KMS-11 (cell line): ENCODE measurements at regions not wholly inside any gene's neighbourhood (a gene's known extent, or its start where the extent isn't known, plus 50 kb on each side); places are given as distances from the start of the nearest gene placed in this dataset.

Experiments
- H2AFZ ChIP-seq: fragments of 200-600 bp; sonication (generic); 2 replicates; pipeline ENCODE4 v1.6.1; 2016; ENCODE audit warnings: antibody characterized with exemption, mixed run types, low read depth
- H3K27ac ChIP-seq: fragments of 200-600 bp; sonication (generic); 2 replicates; pipeline ENCODE4 v1.6.1; 2016; ENCODE audit warnings: mild to moderate bottlenecking, mixed run types
- H3K27me3 ChIP-seq: fragments of 200-600 bp; sonication (generic); 2 replicates; pipeline ENCODE4 v1.6.1; 2017; ENCODE audit warnings: mild to moderate bottlenecking, low read depth, mixed run types, moderate library complexity; ENCODE audit not compliant: insufficient read depth
- H3K36me3 ChIP-seq: fragments of 200-600 bp; sonication (generic); 2 replicates; pipeline ENCODE4 v1.6.1; 2017; ENCODE audit warnings: mild to moderate bottlenecking, mixed run types; ENCODE audit not compliant: insufficient read depth
- H3K4me1 ChIP-seq: fragments of 200-600 bp; sonication (generic); 2 replicates; pipeline ENCODE4 v1.6.1; 2016; ENCODE audit warnings: mild to moderate bottlenecking, low read depth, mixed run types; ENCODE audit not compliant: poor library complexity, severe bottlenecking
- H3K4me2 ChIP-seq: fragments of 200-600 bp; sonication (generic); 2 replicates; pipeline ENCODE4 v1.7.0; 2016; ENCODE audit warnings: mild to moderate bottlenecking, mixed run types
- H3K4me3 ChIP-seq: fragments of 200-600 bp; sonication (generic); IDR thresholded peaks from 2 replicates; pipeline ENCODE4 v1.6.1; 2017; ENCODE audit warnings: low read depth, low read length, mixed read lengths; ENCODE audit not compliant: insufficient read depth
- H3K79me2 ChIP-seq: fragments of 200-600 bp; sonication (generic); 2 replicates; pipeline ENCODE4 v1.6.1; 2016; ENCODE audit warnings: low read depth, mixed run types; ENCODE audit not compliant: insufficient read depth
- H3K9ac ChIP-seq: fragments of 200-600 bp; sonication (generic); 2 replicates; pipeline ENCODE4 v1.6.1; 2016; ENCODE audit warnings: mild to moderate bottlenecking, mixed run types
- H4K20me1 ChIP-seq: fragments of 200-600 bp; sonication (generic); 2 replicates; pipeline ENCODE4 v1.6.1; 2016; ENCODE audit warnings: mild to moderate bottlenecking, mixed run types; ENCODE audit not compliant: insufficient read depth
- TF ChIP-seq, protein P1 (sequence below): fragments of 200-600 bp; sonication (generic); conservative IDR thresholded peaks from 2 replicates; pipeline ENCODE4 v1.6.1; 2017; ENCODE audit warnings: low read depth, mild to moderate bottlenecking, antibody characterized with exemption, low read length, moderate library complexity, mixed read lengths

DNA sequence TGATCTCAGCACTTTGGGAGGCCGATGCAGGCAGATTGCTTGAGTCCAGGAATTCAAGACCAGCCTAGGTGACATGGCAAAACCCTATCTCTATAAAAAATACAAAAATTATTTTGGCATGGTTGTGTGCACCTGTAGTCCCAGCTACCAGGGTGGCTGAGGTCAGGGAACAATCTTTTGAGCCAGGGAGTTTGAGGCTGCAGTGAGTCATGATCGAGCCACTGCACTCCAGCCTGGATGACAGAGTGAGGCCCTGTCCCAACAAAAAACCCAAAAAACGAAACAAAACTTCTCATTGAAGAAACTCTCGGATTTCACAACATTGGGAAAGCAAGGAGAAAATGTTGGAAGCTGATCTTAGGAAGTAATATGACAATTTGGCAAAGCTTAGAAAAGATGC, 317.3 kb upstream of the MGAT5 start:
- no peaks in the 10 kb centered on the region for H4K20me1 ChIP-seq
- TF ChIP-seq, protein P1, sequence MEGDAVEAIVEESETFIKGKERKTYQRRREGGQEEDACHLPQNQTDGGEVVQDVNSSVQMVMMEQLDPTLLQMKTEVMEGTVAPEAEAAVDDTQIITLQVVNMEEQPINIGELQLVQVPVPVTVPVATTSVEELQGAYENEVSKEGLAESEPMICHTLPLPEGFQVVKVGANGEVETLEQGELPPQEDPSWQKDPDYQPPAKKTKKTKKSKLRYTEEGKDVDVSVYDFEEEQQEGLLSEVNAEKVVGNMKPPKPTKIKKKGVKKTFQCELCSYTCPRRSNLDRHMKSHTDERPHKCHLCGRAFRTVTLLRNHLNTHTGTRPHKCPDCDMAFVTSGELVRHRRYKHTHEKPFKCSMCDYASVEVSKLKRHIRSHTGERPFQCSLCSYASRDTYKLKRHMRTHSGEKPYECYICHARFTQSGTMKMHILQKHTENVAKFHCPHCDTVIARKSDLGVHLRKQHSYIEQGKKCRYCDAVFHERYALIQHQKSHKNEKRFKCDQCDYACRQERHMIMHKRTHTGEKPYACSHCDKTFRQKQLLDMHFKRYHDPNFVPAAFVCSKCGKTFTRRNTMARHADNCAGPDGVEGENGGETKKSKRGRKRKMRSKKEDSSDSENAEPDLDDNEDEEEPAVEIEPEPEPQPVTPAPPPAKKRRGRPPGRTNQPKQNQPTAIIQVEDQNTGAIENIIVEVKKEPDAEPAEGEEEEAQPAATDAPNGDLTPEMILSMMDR: no peak

DNA sequence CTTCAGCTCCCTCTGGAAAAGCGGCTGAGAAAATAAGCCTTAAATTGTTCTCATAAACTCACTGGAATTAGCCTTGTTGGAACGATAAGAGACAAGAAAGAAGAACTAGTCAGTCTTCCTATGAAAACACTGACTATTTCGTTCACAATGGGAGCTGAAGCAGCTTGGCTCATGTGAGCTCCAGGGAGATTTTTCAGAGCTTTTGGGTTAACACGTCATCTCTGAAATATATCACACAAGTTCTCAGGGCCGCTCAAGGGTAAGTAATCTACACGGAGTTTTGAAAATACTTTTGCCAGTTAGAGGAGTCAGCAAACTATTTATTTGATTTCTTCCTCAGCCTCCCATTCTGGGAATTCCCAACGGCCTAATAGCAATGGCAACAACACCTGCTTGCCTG, 316.2 kb upstream of the MGAT5 start:
- Histone ChIP-seq H3K27me3 (no peaks in the 10 kb centered on the region), H3K4me3 (no peak overlapping the region), H3K36me3 (no peaks in the 10 kb centered on the region), H3K9ac (no peak overlapping the region), H3K4me1 (no peaks in the 10 kb centered on the region), H2AFZ (no peak overlapping the region), H4K20me1 (no peaks in the 10 kb centered on the region), H3K4me2 (no peak overlapping the region), H3K79me2 (no peaks in the 10 kb centered on the region), H3K27ac (no peak overlapping the region)
- TF ChIP-seq, protein P1: no peak

More for the DNA sequence above, 317.3 kb upstream of the MGAT5 start:
- H3K79me2 ChIP-seq: no peaks in the 10 kb centered on the region
- no peak overlapping the region for H3K4me3 ChIP-seq
- H3K36me3 ChIP-seq: no peaks in the 10 kb centered on the region
- H2AFZ ChIP-seq: no peak overlapping the region
- H3K4me2 ChIP-seq: no peak overlapping the region
- H3K27me3 ChIP-seq: no peaks in the 10 kb centered on the region
- H3K27ac ChIP-seq: no peak overlapping the region
- H3K9ac ChIP-seq: no peak overlapping the region
- no peaks in the 10 kb centered on the region for H3K4me1 ChIP-seq

- no peaks in the 10 kb centered on the region for H4K20me1 ChIP-seq
- H3K9ac ChIP-seq: no peak overlapping the region
- H2AFZ ChIP-seq: no peak overlapping the region
- TF ChIP-seq, protein P1: no peak
- no peak overlapping the region for H3K27ac ChIP-seq
- no peak overlapping the region for H3K4me2 ChIP-seq
- no peaks in the 10 kb centered on the region for H3K27me3 ChIP-seq
- no peaks in the 10 kb centered on the region for H3K4me1 ChIP-seq
- H3K4me3 ChIP-seq: no peak overlapping the region
- no peaks in the 10 kb centered on the region for H3K79me2 ChIP-seq
- no peaks in the 10 kb centered on the region for H3K36me3 ChIP-seq
Observed at GRCh38 chr2:133940134-133940533, 313.7 kb upstream of the MGAT5 start.

DNA sequence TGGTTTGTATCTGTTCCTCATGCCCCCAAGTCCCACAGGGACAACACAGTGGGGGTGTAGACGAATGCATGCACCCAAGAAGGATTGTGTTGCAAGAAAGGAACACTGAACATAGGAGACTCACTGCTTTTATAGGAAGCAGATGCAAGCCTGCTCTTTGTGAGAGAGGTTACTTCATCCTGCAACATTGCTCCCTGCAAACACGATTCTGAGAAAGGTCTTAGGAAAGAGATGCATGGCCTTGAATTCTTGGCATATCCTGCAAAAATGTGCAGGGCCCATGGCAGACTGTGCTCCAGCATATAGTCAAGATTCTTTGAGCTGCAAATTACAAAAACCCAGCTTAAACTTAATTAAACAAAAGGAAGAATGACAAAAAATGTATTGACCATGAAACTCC, 312.2 kb upstream of the MGAT5 start:
- TF ChIP-seq, protein P1: no peak
- H3K9ac ChIP-seq: no peak overlapping the region

More for the DNA sequence above, 312.2 kb upstream of the MGAT5 start:
- Histone ChIP-seq H3K79me2 (no peaks in the 10 kb centered on the region), H4K20me1 (no peaks in the 10 kb centered on the region), H3K36me3 (no peaks in the 10 kb centered on the region), H3K27ac (no peak overlapping the region), H2AFZ (no peak overlapping the region), H3K4me2 (no peak overlapping the region), H3K4me1 (no peaks in the 10 kb centered on the region), H3K27me3 (no peaks in the 10 kb centered on the region), H3K4me3 (no peak overlapping the region)
